ENCODE measurements at regions not wholly inside any gene's neighbourhood (a gene's known extent, or its start where the extent isn't known, plus 50 kb on each side); places are given as distances from the start of the nearest gene placed in this dataset.
A peak's percentile ranks its signal among the peaks of the same experiment; 100 is the strongest.

DNA sequence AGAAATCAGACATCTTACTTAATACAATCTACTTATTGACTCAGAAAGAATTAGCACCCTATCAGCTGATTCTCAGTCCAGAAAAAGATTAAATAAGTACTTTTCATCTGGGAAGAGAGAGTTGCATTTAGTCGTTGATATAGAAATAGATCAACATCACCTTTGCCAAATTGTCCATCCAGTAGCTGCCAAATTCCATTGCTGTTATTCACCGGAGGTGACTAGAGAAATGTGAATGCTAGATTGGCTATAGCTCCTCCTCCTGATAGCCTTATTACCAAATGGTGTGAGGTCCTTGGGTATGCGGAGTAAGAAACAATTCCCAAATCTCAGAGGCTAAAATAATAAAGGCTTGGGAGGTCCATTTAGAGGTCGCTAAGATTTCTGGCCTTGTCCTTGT, 723.3 kb upstream of the FLRT2 start:
- in situ Hi-C loops (cut with HindIII; ENCODE audit: low pct_ligation_motif_present, low pct_unique_long_range_greater_than_20kb, low sequenced_read_pairs): no loop called here
- no peak for DNase-seq

DNA sequence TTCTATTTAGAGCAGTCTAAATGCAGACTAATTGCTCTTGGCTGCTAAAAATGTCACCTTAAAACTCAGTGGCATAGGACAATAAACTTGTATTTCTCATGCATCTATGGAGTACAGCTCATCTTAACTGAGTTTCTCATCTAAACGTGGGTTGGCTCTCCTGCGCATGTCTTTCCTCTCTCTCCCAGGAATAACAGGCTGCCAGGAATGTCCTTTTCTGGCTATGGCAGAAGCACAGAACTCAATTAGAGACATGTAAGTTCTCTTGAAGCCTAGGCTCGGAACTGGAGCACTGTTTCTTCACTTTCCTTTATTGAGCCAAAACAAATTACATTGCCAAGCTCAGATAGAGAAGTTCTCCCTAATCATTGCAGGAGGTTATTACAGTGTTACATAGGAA, 722.3 kb upstream of the FLRT2 start:
- DNase-seq: no peak
- in situ Hi-C loops (cut with HindIII; ENCODE audit: low pct_ligation_motif_present, low pct_unique_long_range_greater_than_20kb, low sequenced_read_pairs): no loop called here

DNA sequence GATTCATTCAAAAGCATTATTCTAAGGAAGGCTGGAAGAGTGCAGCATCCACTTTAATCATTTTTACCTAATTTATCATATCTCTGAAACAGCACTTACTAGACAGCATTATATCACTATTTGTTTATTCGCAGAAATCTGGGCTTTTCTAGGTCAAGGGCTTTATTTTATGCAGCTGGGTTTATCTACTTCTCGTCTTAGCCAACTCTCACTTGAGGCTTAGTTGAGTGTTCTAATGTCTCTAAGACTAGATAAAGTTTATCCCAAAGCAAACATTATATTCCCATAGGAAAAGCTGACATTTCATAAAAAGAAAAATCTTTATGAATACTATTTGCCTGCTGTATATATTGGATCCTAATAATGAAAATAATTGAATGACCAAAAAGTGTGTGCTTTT, 720.8 kb upstream of the FLRT2 start:
- in situ Hi-C loops (cut with HindIII; ENCODE audit: low pct_ligation_motif_present, low pct_unique_long_range_greater_than_20kb, low sequenced_read_pairs): no loop called here
- DNase-seq: no peak

DNA sequence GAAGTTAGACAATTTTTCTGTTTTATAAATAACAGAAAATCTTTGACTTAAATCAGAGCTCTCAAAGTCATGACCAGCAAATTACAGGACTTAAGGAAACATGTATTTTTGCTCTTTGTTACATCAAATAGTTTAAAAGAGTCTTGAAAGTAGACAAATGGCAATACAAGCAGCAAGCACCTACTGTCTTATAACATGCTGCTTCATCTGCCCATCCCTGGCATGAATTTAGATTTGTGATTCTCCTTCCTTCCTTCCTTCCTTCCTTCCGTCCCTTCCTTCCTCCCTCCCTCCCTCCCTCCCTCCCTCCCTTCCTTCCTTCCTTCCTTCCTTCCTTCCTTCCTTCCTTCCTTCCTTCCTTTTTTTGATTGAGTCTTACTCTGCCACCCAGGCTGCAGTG, 715.6 kb upstream of the FLRT2 start:
- no peak for DNase-seq
- in situ Hi-C loops (cut with HindIII; ENCODE audit: low pct_ligation_motif_present, low pct_unique_long_range_greater_than_20kb, low sequenced_read_pairs): no loop called here

DNA sequence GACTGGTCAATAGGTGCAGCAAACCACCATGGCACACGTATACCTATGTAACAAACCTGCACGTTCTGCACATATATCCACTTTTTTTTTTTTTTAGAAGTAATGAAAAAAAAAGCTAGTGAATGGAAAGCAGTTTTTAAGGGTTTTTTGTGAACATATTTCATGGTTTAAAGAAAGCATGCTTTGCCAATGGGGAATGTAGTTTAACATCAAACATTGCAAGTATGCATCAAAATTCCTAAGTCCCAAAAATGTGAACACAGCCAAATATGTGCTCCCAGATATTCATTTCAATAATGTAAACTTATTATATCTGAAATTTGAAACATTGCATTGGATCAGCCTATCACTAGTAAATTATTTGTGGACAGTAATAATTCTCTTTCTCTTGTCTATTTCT, 710.4 kb upstream of the FLRT2 start:
- in situ Hi-C loops (cut with HindIII; ENCODE audit: low pct_ligation_motif_present, low pct_unique_long_range_greater_than_20kb, low sequenced_read_pairs): no loop called here

DNA sequence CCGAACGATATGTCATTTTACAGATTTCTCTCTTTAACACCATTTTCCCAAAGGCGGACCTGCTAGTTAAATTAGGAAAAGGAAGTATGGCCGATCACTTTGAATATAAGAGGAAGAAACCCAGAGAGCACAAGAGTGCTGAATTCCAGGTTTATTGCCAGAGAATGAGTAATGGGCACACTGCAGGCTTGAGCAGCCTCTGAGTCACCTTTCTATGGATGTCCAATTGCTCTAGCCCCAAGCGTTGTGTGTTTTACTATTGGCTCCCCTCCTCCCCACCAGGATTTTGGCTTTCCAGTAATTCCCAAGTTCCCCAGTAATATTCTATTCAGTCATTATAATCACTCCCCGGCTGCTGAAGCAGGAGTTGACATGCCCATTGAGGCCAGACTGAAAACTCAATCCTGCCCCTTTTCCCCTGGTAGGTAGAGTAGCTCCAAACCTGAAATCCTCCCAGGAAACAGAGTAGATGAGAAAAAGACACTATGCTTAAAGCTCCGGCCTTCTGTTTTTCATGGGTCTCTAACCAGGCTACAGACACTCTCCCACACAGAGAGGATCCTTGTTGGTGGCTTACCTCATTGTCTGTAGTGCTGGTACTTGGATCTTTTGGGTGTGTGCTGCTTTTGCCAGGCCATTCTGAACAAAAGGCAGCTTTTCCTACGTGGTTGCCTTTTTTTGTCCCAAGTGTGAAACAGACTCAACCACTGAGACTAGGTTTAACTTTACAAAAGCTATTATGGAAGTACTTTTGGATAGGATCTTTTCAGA, 704.3 kb upstream of the FLRT2 start:
- peak; percentile 27 for DNase-seq
- in situ Hi-C loops (cut with HindIII; ENCODE audit: low pct_ligation_motif_present, low pct_unique_long_range_greater_than_20kb, low sequenced_read_pairs): no loop called here

More for the DNA sequence above, 710.4 kb upstream of the FLRT2 start:
- DNase-seq: no peak

DNA sequence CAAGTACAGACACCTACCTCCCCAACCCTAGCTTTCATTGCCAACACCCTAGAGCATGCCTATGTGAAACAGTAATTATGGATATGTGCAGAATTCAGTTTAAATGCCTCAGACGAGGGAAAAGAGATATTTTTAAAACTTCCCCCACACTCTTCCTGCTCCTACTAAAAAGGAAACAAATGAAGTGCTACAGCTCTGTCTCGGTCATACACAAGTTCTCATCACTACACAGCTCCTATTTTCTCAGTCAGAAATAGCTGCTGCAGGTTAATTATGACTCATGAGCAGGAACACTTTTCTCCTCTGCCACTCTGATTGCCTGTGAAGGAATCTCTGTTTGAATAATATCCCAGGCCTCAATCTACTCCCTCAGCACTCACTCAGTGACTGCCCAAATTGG, 703.6 kb upstream of the FLRT2 start:
- DNase-seq: no peak
- in situ Hi-C loops (cut with HindIII; ENCODE audit: low pct_ligation_motif_present, low pct_unique_long_range_greater_than_20kb, low sequenced_read_pairs): no loop called here

DNA sequence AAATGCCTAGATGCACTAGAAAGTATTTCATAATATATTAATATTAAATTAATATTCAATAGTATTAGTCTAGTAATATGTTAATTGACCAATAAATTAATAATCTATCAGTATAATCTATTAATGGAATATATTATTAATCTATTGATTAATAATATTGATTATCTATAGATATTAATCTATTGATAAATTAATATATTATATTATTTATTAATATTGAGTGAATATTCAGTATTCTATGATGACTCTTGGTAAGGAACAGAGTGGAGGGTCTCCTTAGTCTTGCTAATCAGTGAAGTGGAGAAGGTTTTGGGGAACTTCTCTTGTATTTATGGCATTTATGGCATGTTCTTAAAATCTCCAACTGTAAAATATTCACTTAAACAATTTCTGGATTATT, 679.3 kb upstream of the FLRT2 start:
- no peak for DNase-seq
- in situ Hi-C loops (cut with HindIII; ENCODE audit: low pct_ligation_motif_present, low pct_unique_long_range_greater_than_20kb, low sequenced_read_pairs): no loop called here

DNA sequence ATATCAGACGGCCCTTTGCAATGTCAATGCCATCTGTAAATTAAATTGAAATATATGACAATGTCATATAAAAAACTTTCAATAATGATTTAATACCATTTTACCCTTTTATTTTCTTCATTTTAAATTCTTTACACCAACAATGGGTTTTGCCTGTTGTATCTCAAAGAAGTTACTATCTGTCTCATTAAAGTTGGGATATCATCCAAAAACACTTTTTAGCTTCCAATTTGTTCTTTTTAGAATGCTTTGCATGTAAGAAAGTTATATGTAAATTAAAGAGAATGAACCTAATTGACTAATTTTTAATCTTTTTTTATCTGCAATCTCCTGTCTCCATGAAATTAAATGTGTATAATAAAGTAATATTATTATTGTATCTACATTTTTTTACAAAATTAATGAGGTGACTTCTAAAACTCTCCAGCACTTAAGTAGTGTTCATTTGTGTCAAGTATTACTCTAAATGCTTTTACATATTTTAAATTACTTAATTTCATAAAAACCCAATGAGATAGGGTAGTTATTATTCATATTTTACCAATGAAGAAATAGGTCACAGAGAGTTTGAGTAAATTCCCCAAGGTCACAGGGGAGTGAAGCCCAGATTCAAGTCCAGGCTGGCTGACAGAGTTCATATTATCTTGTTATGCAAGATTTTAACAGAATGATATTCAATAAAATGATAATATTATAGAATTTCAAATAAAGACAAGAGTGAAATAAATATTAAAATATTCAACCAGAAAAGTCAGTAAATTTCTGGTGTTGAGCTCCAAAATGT, 673.0 kb upstream of the FLRT2 start:
- in situ Hi-C loops (cut with HindIII; ENCODE audit: low pct_ligation_motif_present, low pct_unique_long_range_greater_than_20kb, low sequenced_read_pairs): no loop called here
- no peak for DNase-seq

DNA sequence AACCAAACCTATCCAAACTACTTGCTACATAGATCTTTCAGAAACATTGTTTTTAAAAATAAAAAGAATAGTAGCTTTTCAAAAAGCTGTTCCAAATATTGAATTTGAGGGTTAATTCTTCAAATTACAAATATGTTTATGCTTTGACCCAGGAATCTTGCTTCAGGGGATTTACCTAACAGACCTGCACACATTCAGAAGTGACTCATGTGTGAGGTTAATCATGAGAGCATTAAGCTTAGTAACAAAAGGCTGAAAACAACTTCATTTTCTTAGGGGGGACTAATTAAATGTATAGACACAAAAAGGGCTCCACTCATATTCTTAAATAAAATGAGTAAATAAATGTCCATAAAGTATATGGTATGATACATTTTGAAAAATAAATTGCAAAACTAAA, 672.4 kb upstream of the FLRT2 start:
- in situ Hi-C loops (cut with HindIII; ENCODE audit: low pct_ligation_motif_present, low pct_unique_long_range_greater_than_20kb, low sequenced_read_pairs): no loop called here
- no peak for DNase-seq

DNA sequence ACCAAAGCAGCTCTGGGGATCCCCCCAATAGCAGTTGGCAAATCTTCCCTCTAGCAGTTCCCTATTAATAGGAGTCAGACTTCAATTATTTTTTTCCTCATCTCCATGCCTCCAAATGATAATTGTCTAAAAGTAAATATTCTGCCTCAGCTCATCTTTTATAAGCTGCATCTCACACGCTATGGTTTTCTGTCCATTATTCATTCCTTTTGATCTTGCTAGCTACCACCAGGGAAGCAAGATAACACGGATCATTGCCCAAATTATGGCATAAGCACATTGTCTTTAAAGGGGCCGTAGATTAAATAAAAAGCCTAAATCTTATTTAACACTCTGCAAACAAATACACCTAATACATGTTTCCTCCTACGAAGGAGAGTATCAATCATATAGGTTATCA, 670.8 kb upstream of the FLRT2 start:
- in situ Hi-C loops (cut with HindIII; ENCODE audit: low pct_ligation_motif_present, low pct_unique_long_range_greater_than_20kb, low sequenced_read_pairs): no loop called here
- no peak for DNase-seq

DNA sequence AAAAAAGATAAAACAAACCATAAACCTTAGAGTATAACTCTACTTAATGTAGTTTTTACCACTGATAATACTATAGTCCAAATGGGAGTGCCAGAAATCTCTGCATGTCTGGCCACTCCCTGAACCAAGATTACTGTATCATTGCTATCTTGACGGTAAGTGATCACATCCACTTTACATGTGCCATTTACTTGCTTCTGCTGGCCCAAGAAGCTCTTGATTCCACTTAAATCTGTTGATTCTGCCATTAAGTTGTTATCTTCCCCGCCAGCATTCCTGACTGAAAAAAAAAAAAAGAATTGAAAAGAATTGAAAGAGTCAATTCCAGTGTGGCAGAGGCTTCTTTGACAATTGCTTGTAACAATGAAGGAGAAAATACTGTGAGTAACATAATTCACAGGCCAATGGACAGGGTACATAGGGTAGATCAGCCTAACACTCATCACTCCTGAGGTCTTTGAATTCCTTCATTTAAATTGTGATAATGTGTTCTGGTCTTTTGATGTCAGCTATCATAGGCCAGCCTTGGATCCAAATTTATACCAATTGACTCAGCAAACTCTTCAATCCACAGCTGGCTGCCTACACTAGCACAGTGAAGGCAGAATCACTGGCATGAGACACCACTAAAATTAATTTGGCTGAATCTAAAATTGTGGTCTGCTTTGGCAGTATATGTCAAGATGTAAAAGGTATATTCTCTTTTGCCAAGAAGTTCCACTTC, 665.2 kb upstream of the FLRT2 start:
- no peak for DNase-seq
- in situ Hi-C loops (cut with HindIII; ENCODE audit: low pct_ligation_motif_present, low pct_unique_long_range_greater_than_20kb, low sequenced_read_pairs): no loop called here

DNA sequence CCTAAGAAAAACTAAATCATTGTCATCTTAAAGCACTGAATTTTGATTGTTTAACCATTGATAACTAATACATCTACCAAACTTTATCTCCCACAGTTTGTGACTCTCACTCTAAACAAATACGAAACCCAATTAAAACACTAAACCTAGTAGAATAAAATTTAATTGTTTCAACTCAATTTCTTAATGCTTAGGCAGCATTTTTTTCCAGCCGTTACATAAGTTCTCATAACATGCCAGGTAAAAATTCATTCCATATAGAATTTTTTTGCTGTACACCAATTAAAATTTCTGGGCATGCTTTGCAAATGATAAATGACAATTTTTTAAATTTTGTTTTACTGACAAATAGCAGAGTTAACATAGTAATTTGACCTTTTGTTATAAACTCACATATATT, 658.2 kb upstream of the FLRT2 start:
- in situ Hi-C loops (cut with HindIII; ENCODE audit: low pct_ligation_motif_present, low pct_unique_long_range_greater_than_20kb, low sequenced_read_pairs): no loop called here
- no peak for DNase-seq

DNA sequence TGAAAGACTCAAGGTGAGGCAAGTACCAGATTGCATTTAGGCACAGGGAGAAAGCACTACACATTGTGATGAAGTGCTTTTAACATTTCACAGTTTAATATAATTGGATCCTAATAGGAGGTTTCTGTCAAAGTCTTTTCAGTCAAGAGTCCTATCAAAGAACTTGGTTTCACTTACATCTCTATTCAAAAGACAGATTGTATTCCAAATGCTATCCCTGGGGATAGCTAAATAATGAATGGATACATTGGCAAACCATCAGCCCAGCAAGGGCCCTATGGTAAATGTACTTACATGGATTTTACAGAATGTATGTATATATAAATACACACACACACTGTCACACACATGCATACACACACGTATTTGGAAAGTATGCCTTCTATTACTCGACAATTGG, 655.5 kb upstream of the FLRT2 start:
- no peak for DNase-seq
- in situ Hi-C loops (cut with HindIII; ENCODE audit: low pct_ligation_motif_present, low pct_unique_long_range_greater_than_20kb, low sequenced_read_pairs): no loop called here

DNA sequence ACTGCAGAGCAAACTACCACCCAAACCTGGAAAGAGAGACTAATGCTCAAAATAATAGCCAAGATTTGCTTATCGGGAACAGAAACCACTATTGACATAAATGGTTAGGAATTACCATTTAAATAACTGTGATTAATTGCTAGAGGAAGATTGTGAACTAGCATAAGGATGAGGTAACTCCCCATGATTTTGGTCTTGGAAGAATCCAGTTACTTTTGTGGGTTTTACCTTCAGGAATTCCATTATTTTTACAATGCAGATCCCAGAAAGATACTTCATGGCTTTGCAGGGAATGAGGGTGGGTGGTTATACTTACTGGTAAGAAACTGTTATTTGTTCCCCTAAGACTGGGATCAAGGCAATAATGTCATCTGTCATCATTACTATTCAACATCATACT, 652.9 kb upstream of the FLRT2 start:
- DNase-seq: no peak
- in situ Hi-C loops (cut with HindIII; ENCODE audit: low pct_ligation_motif_present, low pct_unique_long_range_greater_than_20kb, low sequenced_read_pairs): no loop called here

DNA sequence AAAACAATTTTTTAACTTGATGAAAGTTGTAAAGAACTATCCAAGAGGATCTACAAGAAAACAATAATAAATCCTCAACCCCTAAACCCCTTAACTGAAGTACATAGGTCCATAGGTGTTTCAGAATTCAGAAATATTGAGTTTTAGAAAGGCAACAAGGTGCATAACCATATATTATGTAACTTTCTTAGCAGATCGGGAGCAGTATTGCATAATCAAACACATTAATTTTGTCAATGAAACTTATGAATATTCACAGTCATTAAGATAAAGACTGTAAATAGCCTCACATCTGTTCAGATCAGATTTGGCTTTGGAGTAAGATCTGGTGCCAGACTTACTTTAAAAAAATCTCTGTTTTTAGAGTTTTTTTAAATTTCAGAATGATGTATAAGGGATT, 647.1 kb upstream of the FLRT2 start:
- no peak for DNase-seq
- in situ Hi-C loops (cut with HindIII; ENCODE audit: low pct_ligation_motif_present, low pct_unique_long_range_greater_than_20kb, low sequenced_read_pairs): no loop called here

DNA sequence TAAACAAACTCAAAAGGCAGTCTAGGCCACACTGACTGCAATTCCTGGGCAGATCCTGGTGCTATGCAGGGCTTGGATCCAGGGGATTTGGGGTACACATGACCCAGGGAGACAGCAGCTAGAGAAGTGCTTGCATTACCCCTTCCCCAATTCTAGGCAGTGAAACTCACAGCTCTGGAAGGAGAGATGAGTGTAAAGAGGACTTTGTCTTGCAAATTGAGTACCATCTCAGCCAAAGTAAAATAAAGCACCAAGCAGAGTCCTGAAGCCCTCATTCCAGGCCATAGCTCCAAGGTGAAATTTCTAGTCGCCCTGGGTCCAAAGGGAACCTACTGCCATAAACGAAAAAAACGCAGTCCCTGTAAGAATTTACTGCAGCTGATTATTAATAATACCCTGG, 644.9 kb upstream of the FLRT2 start:
- DNase-seq: no peak
- in situ Hi-C loops (cut with HindIII; ENCODE audit: low pct_ligation_motif_present, low pct_unique_long_range_greater_than_20kb, low sequenced_read_pairs): no loop called here

DNA sequence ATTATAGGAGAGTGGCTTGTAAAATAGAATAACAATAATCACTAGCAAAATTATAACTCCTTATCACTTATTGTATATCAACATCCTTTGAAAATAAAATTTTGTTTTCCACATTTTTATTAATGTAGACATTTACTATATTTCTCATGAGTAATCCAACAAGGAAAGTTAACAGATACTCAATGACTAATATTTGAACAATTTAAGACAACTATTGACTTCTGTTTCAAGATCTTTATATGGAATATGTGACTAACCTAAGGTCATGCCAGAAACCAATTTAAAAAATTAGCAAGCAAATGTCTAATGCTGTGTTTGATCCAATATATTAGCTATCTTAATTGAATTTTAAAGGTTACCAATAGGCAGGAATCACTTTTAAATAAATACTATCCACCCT, 638.5 kb upstream of the FLRT2 start:
- in situ Hi-C loops (cut with HindIII; ENCODE audit: low pct_ligation_motif_present, low pct_unique_long_range_greater_than_20kb, low sequenced_read_pairs): no loop called here
- DNase-seq: no peak

DNA sequence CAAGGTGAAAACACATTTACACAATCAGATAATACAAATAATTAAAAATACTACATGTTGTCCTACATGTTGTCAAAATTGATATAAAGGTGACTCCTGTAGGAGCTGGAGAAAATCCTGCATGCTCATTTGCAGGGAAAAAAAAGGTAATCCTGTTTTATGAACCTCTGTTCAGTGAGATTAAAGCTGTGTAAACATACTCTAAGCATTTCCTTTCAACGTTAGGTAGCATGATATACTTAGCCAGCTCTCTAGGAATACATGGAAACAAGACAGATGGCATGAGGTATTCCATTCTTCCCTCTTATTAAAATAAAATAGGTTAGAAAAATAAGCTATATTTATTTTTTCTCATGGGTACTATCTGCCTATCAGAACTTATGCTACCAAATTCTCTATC, 635.7 kb upstream of the FLRT2 start:
- in situ Hi-C loops (cut with HindIII; ENCODE audit: low pct_ligation_motif_present, low pct_unique_long_range_greater_than_20kb, low sequenced_read_pairs): no loop called here
- no peak for DNase-seq

DNA sequence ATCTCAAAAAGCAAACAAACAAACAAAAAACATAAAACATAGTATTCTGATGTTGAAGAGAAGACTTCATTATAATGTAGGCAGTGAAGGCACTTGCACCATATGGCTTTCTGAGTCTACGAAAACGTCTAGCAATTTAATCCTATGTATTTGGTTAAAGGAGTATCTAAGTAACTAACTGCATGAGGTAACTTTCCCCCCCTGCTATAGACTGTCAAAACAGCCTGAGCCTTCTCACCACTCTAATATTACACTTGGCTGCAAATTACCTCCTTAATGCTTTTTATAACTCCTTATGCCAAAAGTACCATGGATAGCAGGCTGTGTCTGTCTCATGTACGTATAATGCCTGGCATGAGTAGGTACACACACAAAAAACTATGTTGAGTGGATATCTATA, 607.6 kb upstream of the FLRT2 start:
- DNase-seq: no peak
- in situ Hi-C loops (cut with HindIII; ENCODE audit: low pct_ligation_motif_present, low pct_unique_long_range_greater_than_20kb, low sequenced_read_pairs): no loop called here
